ENCODE measurements at regions not wholly inside any gene's neighbourhood (a gene's known extent, or its start where the extent isn't known, plus 50 kb on each side); places are given as distances from the start of the nearest gene placed in this dataset.

- TF ChIP-seq EP300 (IDR thresholded peaks at IDR 0.05; ENCODE audit: borderline replicate concordance) (no peak), REST (IDR thresholded peaks at IDR 0.05; ENCODE audit: low read depth) (no peak)
These were observed 164.1 kb downstream of the RNF144B start for GRCh38 chr6:18551228-18551627.
